HUES48 (cell line): ENCODE measurements at regions not wholly inside any gene's neighbourhood (a gene's known extent, or its start where the extent isn't known, plus 50 kb on each side); places are given as distances from the start of the nearest gene placed in this dataset.
"Not testable (repeated sequence)": the region's sequence is repeated elsewhere in the genome, so short reads cannot be mapped to it uniquely, and the experiment has no call there.

Experiments
- H3K27ac ChIP-seq: one replicate; pipeline ENCODE4 v1.7.0; 2013; ENCODE audit warnings: low read depth, low read length, inconsistent platforms
- H3K27me3 ChIP-seq: 2 replicates; pipeline ENCODE4 v1.6.1; 2013; ENCODE audit warnings: mild to moderate bottlenecking, low read length; ENCODE audit not compliant: control insufficient read depth, insufficient read depth
- H3K36me3 ChIP-seq: 2 replicates; pipeline ENCODE4 v1.6.1; 2013; ENCODE audit warnings: low read length; ENCODE audit not compliant: control insufficient read depth, insufficient read depth
- H3K4me1 ChIP-seq: 2 replicates; pipeline ENCODE4 v1.6.1; 2013; ENCODE audit warnings: mild to moderate bottlenecking, low read length; ENCODE audit not compliant: control insufficient read depth, insufficient read depth
- H3K4me3 ChIP-seq: 2 replicates; pipeline ENCODE4 v1.5.1; 2013; ENCODE audit warnings: mild to moderate bottlenecking, low read depth, low read length
- H3K9ac ChIP-seq: 2 replicates; pipeline ENCODE4 v1.6.1; 2013; ENCODE audit warnings: mild to moderate bottlenecking, low read depth, low read length, moderate library complexity
- H3K9me3 ChIP-seq: 2 replicates; pipeline ENCODE4 v1.6.1; 2013; ENCODE audit warnings: low read length; ENCODE audit not compliant: control insufficient read depth, insufficient read depth

DNA sequence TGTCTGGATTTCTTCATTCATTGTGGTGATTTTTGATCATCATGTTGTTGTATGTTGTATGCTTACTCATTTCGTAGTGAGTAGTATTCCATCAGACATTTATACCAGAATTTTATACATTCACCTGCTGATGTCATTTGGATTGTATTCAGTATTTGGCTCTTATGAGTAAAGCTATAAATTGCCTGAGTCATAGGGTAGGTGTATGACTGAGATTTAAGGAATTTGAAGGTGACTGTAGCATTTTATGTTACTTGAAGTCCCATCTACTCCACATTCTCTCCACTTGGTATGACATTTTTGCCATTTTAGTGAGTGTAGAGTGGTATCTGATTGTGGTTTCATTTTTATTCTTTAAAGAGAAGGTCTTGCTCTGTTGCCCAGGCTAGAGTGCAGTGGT, 548.2 kb downstream of the TBC1D22A start:
- Histone ChIP-seq H3K9ac (no peak overlapping the region), H3K4me1 (no peaks in the 10 kb centered on the region), H3K4me3 (no peak overlapping the region), H3K27me3 (no peaks in the 10 kb centered on the region), H3K9me3 (peaks cover 94% of the 10 kb centered on the region), H3K36me3 (no peaks in the 10 kb centered on the region), H3K27ac (no peak overlapping the region)

DNA sequence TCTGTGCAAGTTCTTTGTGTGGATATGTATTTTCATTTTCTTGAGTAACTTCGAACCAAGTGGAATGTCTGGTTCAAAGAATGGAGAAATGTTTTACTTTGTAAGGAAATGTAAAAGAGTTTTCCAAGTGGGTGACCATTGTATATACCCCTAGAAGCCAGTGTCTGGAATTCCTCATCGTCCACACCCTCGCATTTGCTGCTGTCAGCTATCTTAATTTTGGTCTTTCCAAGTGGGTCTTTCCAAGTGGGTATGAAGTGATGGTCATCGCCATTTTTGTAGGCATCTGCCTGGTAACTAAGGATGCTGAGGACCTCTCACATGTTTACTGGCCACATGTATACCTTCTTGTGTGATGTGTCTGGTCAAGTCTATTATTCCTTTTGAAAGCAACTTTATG, 547.5 kb downstream of the TBC1D22A start:
- H3K9me3 ChIP-seq, result peaks cover 95% of the 10 kb centered on the region
- H3K4me1 ChIP-seq, result no peaks in the 10 kb centered on the region
- no peak overlapping the region for H3K9ac ChIP-seq
- H3K27ac ChIP-seq, result no peak overlapping the region
- no peaks in the 10 kb centered on the region for H3K27me3 ChIP-seq
- no peaks in the 10 kb centered on the region for H3K36me3 ChIP-seq
- H3K4me3 ChIP-seq, result no peak overlapping the region

DNA sequence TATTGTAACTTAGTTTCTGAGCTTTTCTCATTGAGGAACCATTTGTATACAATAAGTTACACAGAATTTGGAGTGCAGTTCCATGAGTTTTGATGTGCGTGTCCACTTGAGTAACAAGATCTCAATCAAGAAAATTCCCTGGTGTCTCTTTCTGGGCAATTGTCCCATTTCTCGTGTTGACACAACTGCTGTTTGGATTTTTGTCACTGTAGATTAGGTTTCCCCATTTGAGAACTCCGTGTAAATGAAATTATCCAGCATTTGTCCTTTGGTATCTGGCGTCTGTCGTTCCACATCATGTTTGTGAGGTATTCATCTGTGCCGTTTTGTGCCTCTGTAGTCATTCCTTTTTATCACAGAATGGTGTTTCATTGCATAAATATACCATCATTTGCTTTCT, 547.0 kb downstream of the TBC1D22A start:
- no peaks in the 10 kb centered on the region for H3K27me3 ChIP-seq
- H3K36me3 ChIP-seq, result no peaks in the 10 kb centered on the region
- H3K27ac ChIP-seq, result no peak overlapping the region
- H3K9ac ChIP-seq, result no peak overlapping the region
- no peak overlapping the region for H3K4me3 ChIP-seq
- peaks cover 95% of the 10 kb centered on the region for H3K9me3 ChIP-seq
- H3K4me1 ChIP-seq, result no peaks in the 10 kb centered on the region

DNA sequence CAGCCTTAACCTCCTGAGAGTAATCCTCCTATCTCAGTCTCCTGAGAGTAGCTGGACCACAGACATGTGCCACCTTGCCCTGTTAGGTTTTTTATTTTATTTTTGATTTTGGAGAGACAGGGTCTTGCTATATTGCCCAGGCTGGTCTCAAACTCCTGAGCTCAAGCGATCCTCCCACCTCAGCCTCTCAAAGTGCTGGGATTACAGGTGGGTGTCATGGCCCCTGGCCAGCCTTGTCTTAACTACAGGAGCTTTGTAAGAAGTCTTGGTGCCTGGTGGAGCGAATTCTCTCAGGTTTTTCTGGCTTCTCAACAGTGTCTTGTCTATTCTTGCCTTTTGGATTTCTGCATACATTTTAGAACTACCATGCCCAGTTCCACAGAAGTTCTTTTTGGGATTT, 546.4 kb downstream of the TBC1D22A start:
- Histone ChIP-seq H3K27ac (no peak overlapping the region), H3K4me1 (no peaks in the 10 kb centered on the region), H3K9ac (no peak overlapping the region), H3K27me3 (no peaks in the 10 kb centered on the region), H3K4me3 (no peak overlapping the region), H3K9me3 (peaks cover 95% of the 10 kb centered on the region), H3K36me3 (no peaks in the 10 kb centered on the region)

DNA sequence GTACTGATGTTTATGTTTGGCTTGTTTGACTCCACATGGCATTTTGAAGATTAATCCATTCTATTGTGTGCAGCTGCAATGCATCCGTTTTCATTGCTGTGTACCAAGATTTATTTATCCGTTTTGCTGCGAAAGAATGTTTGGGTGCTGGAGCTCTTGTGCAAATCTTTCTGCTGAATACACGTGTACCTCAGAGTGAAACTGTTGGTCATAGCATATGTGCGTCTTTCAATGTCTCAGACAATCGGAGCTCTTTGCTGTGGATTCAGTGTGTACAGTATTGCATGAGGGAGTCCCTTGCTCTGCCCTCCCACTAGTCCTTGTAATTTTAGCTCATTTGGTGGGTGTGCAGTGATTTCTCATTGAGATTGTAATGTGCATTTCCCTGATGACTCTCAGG, 545.4 kb downstream of the TBC1D22A start:
- no peaks in the 10 kb centered on the region for H3K4me1 ChIP-seq
- no peaks in the 10 kb centered on the region for H3K27me3 ChIP-seq
- H3K9me3 ChIP-seq, result peaks cover 95% of the 10 kb centered on the region
- no peak overlapping the region for H3K27ac ChIP-seq
- H3K4me3 ChIP-seq, result no peak overlapping the region
- H3K9ac ChIP-seq, result no peak overlapping the region
- H3K36me3 ChIP-seq, result no peaks in the 10 kb centered on the region

DNA sequence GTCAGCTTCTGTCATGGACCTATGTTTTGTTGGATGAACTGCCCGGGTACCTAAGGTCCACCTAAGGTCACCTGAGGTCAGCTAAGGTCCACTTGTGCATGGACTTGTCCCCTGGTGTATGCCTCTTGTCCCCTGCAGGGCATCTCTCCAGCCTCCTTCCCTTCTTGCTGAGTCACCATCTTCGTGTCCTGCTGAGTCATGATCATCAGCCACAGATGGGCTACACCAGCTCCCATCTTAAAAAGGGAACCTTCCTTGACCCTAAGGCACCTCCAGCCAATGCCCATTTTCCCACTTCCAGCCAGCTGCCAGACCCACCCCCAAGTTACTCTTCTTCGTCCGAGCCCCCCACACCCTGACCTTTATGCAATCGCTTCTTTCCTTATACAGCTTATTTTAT, 544.9 kb downstream of the TBC1D22A start:
- H3K9me3 ChIP-seq, result peaks cover 95% of the 10 kb centered on the region
- H3K27ac ChIP-seq, result no peak overlapping the region

DNA sequence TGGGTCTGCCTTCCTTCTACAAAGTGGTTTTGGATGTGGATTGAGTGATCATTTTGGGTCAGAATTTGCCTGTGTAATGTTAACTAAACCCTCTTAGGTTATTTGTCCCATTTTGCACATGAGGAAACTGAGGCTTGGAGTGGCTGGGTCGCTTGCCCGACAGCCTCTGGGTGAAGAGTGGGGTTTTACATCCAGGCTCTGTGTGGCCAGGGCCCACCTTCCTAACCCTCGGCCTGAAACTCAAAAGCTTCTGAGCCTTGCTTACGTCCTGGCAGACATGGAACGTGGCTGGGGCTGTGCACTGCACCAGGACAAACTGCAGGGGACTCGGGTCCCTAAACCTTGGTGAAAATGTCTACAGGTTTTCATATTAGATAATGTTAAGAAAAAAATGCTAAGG, 542.4 kb downstream of the TBC1D22A start:
- Histone ChIP-seq H3K27ac (no peak overlapping the region), H3K9me3 (peaks cover 97% of the 10 kb centered on the region), H3K4me3 (no peak overlapping the region), H3K4me1 (no peaks in the 10 kb centered on the region), H3K36me3 (no peaks in the 10 kb centered on the region), H3K9ac (no peak overlapping the region), H3K27me3 (no peaks in the 10 kb centered on the region)

More for the DNA sequence above, 544.9 kb downstream of the TBC1D22A start:
- H3K9ac ChIP-seq, result no peak overlapping the region
- H3K36me3 ChIP-seq, result no peaks in the 10 kb centered on the region
- H3K4me3 ChIP-seq, result no peak overlapping the region
- no peaks in the 10 kb centered on the region for H3K4me1 ChIP-seq
- H3K27me3 ChIP-seq, result no peaks in the 10 kb centered on the region

DNA sequence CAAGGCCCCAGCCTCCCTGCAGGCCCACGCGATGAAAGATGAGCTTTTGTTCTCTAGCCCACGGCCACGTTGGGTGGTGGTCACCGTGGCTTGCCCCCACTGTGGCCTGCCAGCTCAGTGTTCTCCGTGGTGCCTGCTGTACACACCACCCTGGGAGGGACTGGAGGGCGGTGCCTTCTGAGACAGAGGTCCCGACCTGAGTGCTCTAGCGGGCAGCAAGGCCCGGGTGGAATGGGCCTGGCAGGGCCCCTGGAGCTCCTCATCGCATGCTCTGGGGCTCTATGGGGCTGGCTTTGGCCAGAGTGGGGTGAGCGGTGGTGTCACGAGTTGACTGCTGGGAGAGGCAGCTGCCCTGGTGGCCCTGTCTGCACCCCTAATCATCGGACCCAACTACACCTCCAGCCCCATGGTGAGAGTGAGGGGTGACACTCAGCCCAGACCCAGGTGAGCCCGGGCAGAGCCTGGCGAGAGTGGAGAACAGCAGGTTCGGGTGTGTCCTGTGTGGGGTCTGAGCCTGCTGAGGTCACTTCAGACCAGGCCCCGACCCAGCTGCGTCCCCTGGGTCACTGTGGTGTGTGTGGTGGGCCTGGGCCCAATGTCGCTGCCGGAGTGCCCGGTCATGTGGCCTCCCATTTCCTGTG, 541.9 kb downstream of the TBC1D22A start:
- no peaks in the 10 kb centered on the region for H3K27me3 ChIP-seq
- H3K27ac ChIP-seq, result no peak overlapping the region
- no peak overlapping the region for H3K4me3 ChIP-seq
- peaks cover 97% of the 10 kb centered on the region for H3K9me3 ChIP-seq
- no peaks in the 10 kb centered on the region for H3K4me1 ChIP-seq
- H3K36me3 ChIP-seq, result no peaks in the 10 kb centered on the region
- H3K9ac ChIP-seq, result no peak overlapping the region

DNA sequence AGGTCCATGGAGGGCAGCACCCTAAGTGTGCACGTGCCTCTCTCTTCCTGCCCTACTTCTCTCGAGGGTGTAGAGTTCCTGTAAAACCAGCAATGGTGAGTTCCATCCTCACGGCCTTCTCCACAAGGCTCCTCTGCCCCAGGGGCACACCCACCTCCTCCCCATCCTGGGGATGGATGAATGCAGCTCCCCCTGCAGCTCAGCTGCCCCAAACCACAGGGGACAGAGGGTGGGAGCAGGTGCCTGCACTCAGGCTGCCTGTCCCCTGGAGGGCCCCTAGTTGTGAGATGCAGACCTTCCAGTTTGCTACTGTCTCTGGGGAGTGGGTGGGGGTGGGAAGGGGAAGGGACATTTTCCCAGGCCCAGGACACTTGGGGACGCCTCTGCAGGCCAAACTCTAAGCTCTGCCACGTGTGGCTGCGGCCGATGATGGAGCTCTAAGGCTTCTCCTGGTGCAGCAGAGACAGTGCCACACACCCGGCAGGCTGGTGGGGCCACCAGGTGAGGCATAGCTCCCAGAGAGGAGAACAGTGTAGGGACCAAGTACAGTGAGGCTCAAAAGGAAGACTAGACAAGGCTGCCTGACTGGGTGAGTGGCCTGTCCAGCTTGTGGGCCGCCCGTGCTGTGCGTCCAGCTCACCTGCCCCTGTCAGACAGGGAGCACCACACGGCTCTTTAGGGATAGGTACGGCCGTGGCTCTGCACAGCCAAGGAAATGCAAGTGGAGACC, 540.9 kb downstream of the TBC1D22A start:
- Histone ChIP-seq H3K4me3 (no peak overlapping the region), H3K27ac (no peak overlapping the region), H3K4me1 (no peaks in the 10 kb centered on the region), H3K9ac (no peak overlapping the region), H3K36me3 (no peaks in the 10 kb centered on the region), H3K27me3 (no peaks in the 10 kb centered on the region), H3K9me3 (peaks cover 96% of the 10 kb centered on the region)

DNA sequence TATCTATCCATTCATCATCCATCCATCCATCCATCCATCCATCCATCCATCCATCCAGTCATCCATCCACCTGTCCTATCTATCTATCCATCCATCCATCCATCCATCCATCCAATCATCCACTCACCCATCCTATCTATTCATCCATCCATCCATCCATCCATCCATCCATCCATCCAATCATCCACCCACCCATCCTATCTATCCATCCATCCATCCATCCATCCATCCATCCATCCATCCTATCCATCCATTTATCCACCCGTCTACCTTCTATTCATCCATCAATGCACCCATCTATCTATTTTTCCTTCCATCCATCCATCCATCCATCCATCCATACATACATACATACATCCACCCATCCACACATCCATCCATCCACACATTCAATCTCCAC, 540.1 kb downstream of the TBC1D22A start:
- not testable (repeated sequence) for H3K36me3 ChIP-seq, H3K27me3 ChIP-seq, H3K4me3 ChIP-seq, H3K27ac ChIP-seq, H3K9ac ChIP-seq, H3K4me1 ChIP-seq
- H3K9me3 ChIP-seq, result peaks cover 96% of the 10 kb centered on the region

DNA sequence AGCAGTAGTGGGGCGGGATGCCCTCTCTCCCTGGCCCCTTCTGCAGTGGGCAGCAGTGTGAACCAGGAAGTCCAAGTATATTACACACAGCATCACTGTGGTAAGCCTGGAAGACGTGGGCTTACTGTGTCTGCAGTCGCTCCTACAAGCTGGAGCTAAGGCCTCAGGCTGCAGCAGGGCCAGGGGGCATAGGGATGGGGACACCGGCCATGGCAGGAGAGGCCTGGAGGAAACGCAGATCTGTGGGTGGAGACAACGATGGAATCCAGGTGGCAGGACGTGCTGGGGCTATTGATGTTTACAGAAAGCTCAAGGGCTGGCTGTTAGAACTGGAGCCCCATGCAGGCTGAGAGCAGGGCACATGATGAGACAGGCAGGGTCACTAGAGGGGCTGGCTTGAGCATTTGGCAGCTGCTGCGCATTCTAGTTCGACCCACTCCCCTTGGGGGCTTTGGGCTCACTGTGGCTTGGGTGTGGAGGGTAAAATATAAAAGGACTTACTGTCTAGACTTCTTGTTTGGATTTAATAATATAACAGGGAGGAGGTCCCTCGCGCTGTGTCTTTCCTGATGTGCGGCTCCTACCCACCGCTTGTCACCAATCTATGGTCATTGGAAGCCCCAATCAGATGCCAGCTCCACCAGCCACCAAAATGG, 539.5 kb downstream of the TBC1D22A start:
- Histone ChIP-seq H3K9me3 (peaks cover 96% of the 10 kb centered on the region), H3K27me3 (no peaks in the 10 kb centered on the region)

More for the DNA sequence above, 539.5 kb downstream of the TBC1D22A start:
- H3K9ac ChIP-seq, result no peak overlapping the region
- H3K4me3 ChIP-seq, result no peak overlapping the region
- H3K36me3 ChIP-seq, result no peaks in the 10 kb centered on the region
- H3K4me1 ChIP-seq, result no peaks in the 10 kb centered on the region
- H3K27ac ChIP-seq, result no peak overlapping the region
